Lung (tissue), 11 donors: ENCODE measurements at regions not wholly inside any gene's neighbourhood (a gene's known extent, or its start where the extent isn't known, plus 50 kb on each side); places are given as distances from the start of the nearest gene placed in this dataset.

Experiments
- ATAC-seq: fragments of 200-7000 bp; cut with Tn5 transposase; one replicate; pipeline ENCODE4 v1.9.1; 2020; ENCODE audit warnings: moderate number of reproducible peaks; ENCODE audit not compliant: insufficient read depth, low FRiP score
- DNase-seq, 3 donors: peaks; one replicate each; pipeline ENCODE4 v3.0.0-alpha.2; 2013 to 2017
- H3K27ac ChIP-seq, 2 donors: one replicate each; pipeline ENCODE4 v1.5.1; 2013; ENCODE audit warnings: mild to moderate bottlenecking in 2 of 2, moderate library complexity in 2 of 2, control low read depth in 1 of 2, inconsistent platforms in 1 of 2, low read depth in 1 of 2, low read length in 1 of 2
- H3K27me3 ChIP-seq, 3 donors: one replicate each; pipeline ENCODE4 v1.5.1; 2013; ENCODE audit warnings: low read length in 2 of 3; ENCODE audit not compliant: control insufficient read depth in 3 of 3, insufficient read depth in 3 of 3
- H3K36me3 ChIP-seq, 4 donors: one replicate each; pipeline ENCODE4 v1.5.1; 2013; ENCODE audit warnings: low read length in 4 of 4, mild to moderate bottlenecking in 1 of 4, moderate library complexity in 1 of 4; ENCODE audit not compliant: control insufficient read depth in 4 of 4, insufficient read depth in 4 of 4
- H3K4me1 ChIP-seq, 5 donors: one replicate each; pipeline ENCODE4 v1.5.1; 2013; ENCODE audit warnings: low read length in 5 of 5, mild to moderate bottlenecking in 2 of 5, moderate library complexity in 1 of 5; ENCODE audit not compliant: control insufficient read depth in 5 of 5, insufficient read depth in 5 of 5
- H3K4me3 ChIP-seq: one replicate; pipeline ENCODE4 v1.5.1; 2013; ENCODE audit warnings: mild to moderate bottlenecking, control low read depth, moderate library complexity
- H3K9ac ChIP-seq, 2 donors: one replicate each; pipeline ENCODE4 v1.5.1; 2013; ENCODE audit warnings: low read length in 2 of 2, control low read depth in 1 of 2; ENCODE audit not compliant: insufficient read depth in 1 of 2
- H3K9me3 ChIP-seq, 4 donors: one replicate each; pipeline ENCODE4 v1.5.1; 2013; ENCODE audit warnings: low read length in 3 of 4, mild to moderate bottlenecking in 1 of 4, moderate library complexity in 1 of 4; ENCODE audit not compliant: control insufficient read depth in 4 of 4, insufficient read depth in 3 of 4
- CTCF ChIP-seq: IDR thresholded peaks from 2 replicates; pipeline ENCODE4 v1.5.1; 2012; ENCODE audit warnings: mild to moderate bottlenecking; ENCODE audit errors: control extremely low read depth, extremely low read depth
- WGBS, 2 donors: extraction: QIAGEN DNeasy Blood & Tissue Kit; methylation state at CpG; one replicate each; pipeline ENCODE4 v1.1.7; 2013; 5-methylcytosine and 5-hydroxymethylcytosine counted together
- donor health status: control.
- donor health status: control.
- donor health status: Bipolar disorder and iron deficiency.
- donor health status: healthy.
- donor health status: DM: yes; HTN: yes; CAD: no.

GRCh38 chr7:1325646-1326510 lies 93.2 kb downstream of the UNCX start:
- Histone ChIP-seq H3K27me3 (peaks cover 0 to 19% (median 12%) of the 10 kb centered on the region in 3 donors), H3K36me3 (no peaks in the 10 kb centered on the region), H3K4me1 (peaks cover 0 to 18% (median 0%) of the 10 kb centered on the region in 5 donors), H3K4me3 (no peak overlapping the region), H3K9me3 (no peaks in the 10 kb centered on the region), H3K9ac (no peak overlapping the region), H3K27ac (no peak overlapping the region)
- 74 to 84% methylated on average over 33 of the region's 33 CpGs for WGBS, 2 donors
- no peak for DNase-seq
- ATAC-seq = no peak
- TF ChIP-seq CTCF = no peak

- TF ChIP-seq CTCF = no peak
- peaks cover 0 to 19% (median 12%) of the 10 kb centered on the region in 3 donors for H3K27me3 ChIP-seq
- no peaks in the 10 kb centered on the region for H3K36me3 ChIP-seq
- WGBS, 2 donors = 81 to 85% methylated on average over 4 to 9 of the region's 9 CpGs
- H3K9ac ChIP-seq = no peak overlapping the region
- no peak overlapping the region for H3K4me3 ChIP-seq
- DNase-seq (no peak), ATAC-seq (no peak)
- no peak overlapping the region for H3K27ac ChIP-seq
- H3K4me1 ChIP-seq = peaks cover 0 to 13% (median 0%) of the 10 kb centered on the region in 5 donors
- no peaks in the 10 kb centered on the region for H3K9me3 ChIP-seq
Observed at GRCh38 chr7:1326511-1326785, 93.8 kb downstream of the UNCX start.

GRCh38 chr7:1329261-1329660 lies 96.6 kb downstream of the UNCX start:
- H3K9ac ChIP-seq = no peak overlapping the region
- H3K27me3 ChIP-seq = peaks cover 0 to 10% (median 6%) of the 10 kb centered on the region in 3 donors
- no peaks in the 10 kb centered on the region for H3K36me3 ChIP-seq
- 84 to 88% methylated on average over 13 of the region's 13 CpGs for WGBS, 2 donors
- H3K9me3 ChIP-seq = no peaks in the 10 kb centered on the region
- no peak overlapping the region for H3K4me3 ChIP-seq
- TF ChIP-seq CTCF = no peak
- no peak for ATAC-seq
- H3K4me1 ChIP-seq = no peaks in the 10 kb centered on the region
- no peak for DNase-seq
- H3K27ac ChIP-seq = no peak overlapping the region
